GM12878 (cell line): ENCODE measurements at regions not wholly inside any gene's neighbourhood (a gene's known extent, or its start where the extent isn't known, plus 50 kb on each side); places are given as distances from the start of the nearest gene placed in this dataset.

ENCODE experiments used
- ATAC-seq: fragments of 200-7000 bp; cut with Tn5 transposase; 3 replicates; pipeline ENCODE4 v1.9.1; 2020; ENCODE audit warnings: mild to moderate bottlenecking, moderate library complexity
- BruUV-seq: library from RNA; stranded (reverse); fragments of 400-500 nt; replicated peaks from 2 replicates; lab custom pipeline; 2021; lab: Mats Ljungman, UMichigan
- CTCF ChIA-PET: fragments of 300-600 bp; sonication (Branson Sonifier 250); formaldehyde crosslinking; extraction: SDS; loops from one replicate; lab custom pipeline; 2021; ENCODE audit warnings: inconsistent platforms; lab: Yijun Ruan, JAX
- POLR2A ChIA-PET: fragments of 350-600 bp; formaldehyde crosslinking; extraction: SDS; loops from one replicate; lab custom pipeline; 2021; ENCODE audit warnings: inconsistent platforms; lab: Charles Lee
- RAD21 ChIA-PET: fragments of 300-600 bp; sonication (Branson Sonifier 250); formaldehyde crosslinking; loops from one replicate; lab custom pipeline; 2023; ENCODE audit warnings: antibody characterized with exemption; ENCODE audit not compliant: unreplicated experiment; lab: Charles Lee
- SMC1A ChIA-PET: fragments of 300-600 bp; sonication (Branson Sonifier 250); formaldehyde crosslinking; loops from one replicate; lab custom pipeline; 2023; ENCODE audit not compliant: unreplicated experiment, uncharacterized antibody; lab: Charles Lee
- DNase-seq: peaks from one replicate; pipeline ENCODE4 v3.0.0-alpha.2; 2011; ENCODE audit warnings: low read depth, low spot score
- FAIRE-seq: peaks from 3 replicates; lab custom pipeline; 2011; peaks lifted over from hg19 to GRCh38; lab: Jason Lieb, UNC
- H2AFZ ChIP-seq: 2 replicates; pipeline ENCODE4 v1.6.0; 2011; ENCODE audit warnings: low read depth, low read length, control low read depth; ENCODE audit not compliant: control insufficient read depth
- H3K27ac ChIP-seq: 2 replicates; pipeline ENCODE4 v1.5.1; 2011; ENCODE audit warnings: control low read depth; ENCODE audit not compliant: control insufficient read depth, insufficient read depth
- H3K27me3 ChIP-seq, 2 experiments: replicated peaks in 1 of 2; 2 replicates each; pipeline versions ENCODE4 v1.6.0 to v1.6.1; 2011; ENCODE audit warnings: low read length in 1 of 2; ENCODE audit not compliant: control insufficient read depth in 2 of 2, insufficient read depth in 2 of 2
- H3K36me3 ChIP-seq, 2 experiments: 2 replicates each; pipeline ENCODE4 v1.5.1; 2011; ENCODE audit warnings: low read length in 1 of 2; ENCODE audit not compliant: control insufficient read depth in 2 of 2, insufficient read depth in 2 of 2
- H3K4me1 ChIP-seq: 2 replicates; pipeline ENCODE4 v1.6.1; 2011; ENCODE audit warnings: mild to moderate bottlenecking, low read length, moderate library complexity, mixed read lengths; ENCODE audit not compliant: control insufficient read depth, insufficient read depth
- H3K4me2 ChIP-seq: 2 replicates; pipeline ENCODE4 v1.6.0; 2011; ENCODE audit warnings: control low read depth; ENCODE audit not compliant: control insufficient read depth, insufficient read depth
- H3K4me3 ChIP-seq: fragments of 200-600 bp; sonication (generic); 2 replicates; pipeline ENCODE4 v1.5.1; 2016
- H3K79me2 ChIP-seq: 2 replicates; pipeline ENCODE4 v1.6.0; 2011; ENCODE audit warnings: low read length; ENCODE audit not compliant: control insufficient read depth, insufficient read depth
- H3K9ac ChIP-seq: 2 replicates; pipeline ENCODE4 v1.8.0; 2011; ENCODE audit warnings: low read length, control low read depth, mixed read lengths; ENCODE audit not compliant: control insufficient read depth, insufficient read depth
- H3K9me3 ChIP-seq: replicated peaks from 3 replicates; pipeline ENCODE4 v1.5.1; 2011; ENCODE audit warnings: mild to moderate bottlenecking, low read length; ENCODE audit not compliant: control insufficient read depth, insufficient read depth
- H4K20me1 ChIP-seq: 2 replicates; pipeline ENCODE4 v1.6.0; 2011; ENCODE audit not compliant: control insufficient read depth, insufficient read depth
- CEBPB ChIP-seq, 2 experiments: fragments of 150-350 bp in 1 of 2; IDR thresholded peaks; 2 replicates each; pipeline ENCODE4 v1.6.1; 2012 to 2014; ENCODE audit warnings: low read depth in 2 of 2, low read length in 2 of 2, borderline replicate concordance in 1 of 2, inconsistent platforms in 1 of 2
- EP300 ChIP-seq, 2 experiments: fragments of 150-350 bp in 1 of 2; IDR thresholded peaks; 2 replicates each; pipeline ENCODE4 v1.6.1; 2011 to 2012; ENCODE audit warnings: low read depth in 2 of 2, low read length in 2 of 2, borderline replicate concordance in 1 of 2, improper control_type of control experiment in 1 of 2, inconsistent platforms in 1 of 2; ENCODE audit not compliant: control insufficient read depth in 1 of 2
- EZH2 ChIP-seq: IDR thresholded peaks from 2 replicates; pipeline ENCODE4 v1.6.1; 2012; ENCODE audit warnings: low read depth, mild to moderate bottlenecking, control low read depth, inconsistent platforms, low read length, borderline replicate concordance; ENCODE audit not compliant: control insufficient read depth
- FOS ChIP-seq: IDR thresholded peaks from 3 replicates; pipeline ENCODE4 v1.6.1; 2011; ENCODE audit warnings: borderline replicate concordance; ENCODE audit not compliant: insufficient read length; ENCODE audit errors: extremely low read depth
- KLF5 ChIP-seq: fragments of 450-650 bp; IDR thresholded peaks from 2 replicates; pipeline ENCODE4 v1.6.1; 2014; ENCODE audit warnings: mild to moderate bottlenecking; ENCODE audit not compliant: partially characterized antibody
- NR2C2 ChIP-seq: IDR thresholded peaks from 2 replicates; pipeline ENCODE4 v1.6.1; 2011; ENCODE audit warnings: borderline replicate concordance, low read depth; ENCODE audit not compliant: control insufficient read depth, insufficient read length
- POLR2AphosphoS2 ChIP-seq: IDR thresholded peaks from 2 replicates; pipeline ENCODE4 v1.6.1; 2011; ENCODE audit warnings: low read depth, mild to moderate bottlenecking, low read length, improper control_type of control experiment, moderate library complexity
- RB1 ChIP-seq: fragments of 450-650 bp; formaldehyde crosslinking; IDR thresholded peaks from 2 replicates; pipeline ENCODE4 v1.6.1; 2017; ENCODE audit warnings: mild to moderate bottlenecking, borderline replicate concordance
- RFX5 ChIP-seq: IDR thresholded peaks from 2 replicates; pipeline ENCODE4 v1.6.1; 2011; ENCODE audit warnings: low read depth, low read length, improper control_type of control experiment
- RUNX3 ChIP-seq: IDR thresholded peaks from 2 replicates; pipeline ENCODE4 v1.6.1; 2012; ENCODE audit warnings: low read length, inconsistent platforms
- STAT3 ChIP-seq: IDR thresholded peaks from 2 replicates; pipeline ENCODE4 v1.6.1; 2011; ENCODE audit warnings: low read depth, low read length, improper control_type of control experiment
- ZNF384 ChIP-seq: IDR thresholded peaks from 2 replicates; pipeline ENCODE4 v1.6.1; 2012; ENCODE audit warnings: low read depth, mild to moderate bottlenecking, low read length, improper control_type of control experiment, borderline replicate concordance
- WGBS: methylation state at CpG from one replicate; pipeline ENCODE4 v1.1.6; 2016; ENCODE audit warnings: low lambda C conversion rate; ENCODE audit not compliant: insufficient replicate concordance, insufficient coverage; ENCODE audit errors: missing lambda C conversion rate; 5-methylcytosine and 5-hydroxymethylcytosine counted together
- in situ Hi-C: fragments of 300-500 bp; cut with MboI; formaldehyde crosslinking; loops from 9 replicates; pipeline ENCODE4 v1.14.3; 2018; ENCODE audit warnings: mixed read lengths
- intact Hi-C: fragments of 100-400 bp; cut with micrococcal nuclease; formaldehyde crosslinking; loops from one replicate; pipeline ENCODE4 v1.14.2; 2022; ENCODE audit not compliant: unreplicated experiment
- TF ChIP-seq, protein P1 (sequence below): IDR thresholded peaks from 2 replicates; pipeline ENCODE4 v1.6.1; 2011; ENCODE audit warnings: low read depth, low read length, improper control_type of control experiment, borderline replicate concordance

DNA sequence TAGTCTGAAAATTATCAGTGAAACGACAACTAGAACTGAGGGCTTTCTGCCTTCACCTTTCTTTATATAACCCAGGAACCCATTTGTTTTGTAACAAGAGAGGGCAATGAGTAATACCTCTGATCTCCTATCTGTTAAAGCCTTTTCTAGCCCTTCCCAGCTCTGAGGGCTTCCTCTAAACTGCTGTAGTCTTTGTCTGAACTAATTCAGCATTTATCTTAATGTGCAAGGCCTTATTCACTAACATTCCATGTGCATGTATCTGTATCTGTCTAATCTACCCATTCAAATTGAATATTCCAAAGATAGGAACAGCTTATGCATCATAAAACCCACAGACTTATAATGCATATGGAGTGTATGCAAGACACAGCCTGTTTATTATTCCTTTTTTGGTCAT lies 167.1 kb downstream of the LYPLAL1 start:
- BruUV-seq, result no TSS peak
- CTCF ChIA-PET, result no interaction called here
- Histone ChIP-seq H3K9ac (no peak overlapping the region), H4K20me1 (no peaks in the 10 kb centered on the region), H2AFZ (no peak overlapping the region)
- in situ Hi-C loops, result no loop called here
- no peak for ATAC-seq
- TF ChIP-seq EP300 (IDR thresholded peaks at IDR 0.05; ENCODE audit: borderline replicate concordance in 1 of 2, control insufficient read depth in 1 of 2, low read depth in 2 of 2, low read length in 2 of 2) (no peak), KLF5 (no peak), STAT3 (no peak), RUNX3 (no peak), FOS (no peak), CEBPB (IDR thresholded peaks at IDR 0.05; ENCODE audit: borderline replicate concordance in 1 of 2, low read depth in 2 of 2, low read length in 2 of 2) (no peak), ZNF384 (no peak), POLR2AphosphoS2 (no peak), EZH2 (no peak), RFX5 (no peak), RB1 (no peak), NR2C2 (no peak)
- TF ChIP-seq, protein P1, sequence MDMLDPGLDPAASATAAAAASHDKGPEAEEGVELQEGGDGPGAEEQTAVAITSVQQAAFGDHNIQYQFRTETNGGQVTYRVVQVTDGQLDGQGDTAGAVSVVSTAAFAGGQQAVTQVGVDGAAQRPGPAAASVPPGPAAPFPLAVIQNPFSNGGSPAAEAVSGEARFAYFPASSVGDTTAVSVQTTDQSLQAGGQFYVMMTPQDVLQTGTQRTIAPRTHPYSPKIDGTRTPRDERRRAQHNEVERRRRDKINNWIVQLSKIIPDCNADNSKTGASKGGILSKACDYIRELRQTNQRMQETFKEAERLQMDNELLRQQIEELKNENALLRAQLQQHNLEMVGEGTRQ, result no peak
- TF ChIP-seq, all 136 proteins: peak for 0
- Histone ChIP-seq H3K4me2 (no peak overlapping the region), H3K4me3 (no peak overlapping the region), H3K27me3 (no peaks in the 10 kb centered on the region), H3K9me3 (no peaks in the 10 kb centered on the region; the same call in 1 of the 3 replicates), H3K4me1 (no peaks in the 10 kb centered on the region), H3K36me3 (no peaks in the 10 kb centered on the region), H3K27ac (no peak overlapping the region), H3K79me2 (no peaks in the 10 kb centered on the region)
- POLR2A ChIA-PET, result no interaction called here
- intact Hi-C loops, result no loop called here
- RAD21 ChIA-PET, result no interaction called here
- WGBS, result 33% methylated on average over 1 of the region's 1 CpG
- FAIRE-seq (no peak), DNase-seq (no peak)
- SMC1A ChIA-PET, result interaction anchor here (1.7 kb wide), 1 partner anchor 28 kb away, joined by 4 read pairs; no protein-coding TSS in a partner anchor
